ENCODE measurements at regions not wholly inside any gene's neighbourhood (a gene's known extent, or its start where the extent isn't known, plus 50 kb on each side); places are given as distances from the start of the nearest gene placed in this dataset.

DNA sequence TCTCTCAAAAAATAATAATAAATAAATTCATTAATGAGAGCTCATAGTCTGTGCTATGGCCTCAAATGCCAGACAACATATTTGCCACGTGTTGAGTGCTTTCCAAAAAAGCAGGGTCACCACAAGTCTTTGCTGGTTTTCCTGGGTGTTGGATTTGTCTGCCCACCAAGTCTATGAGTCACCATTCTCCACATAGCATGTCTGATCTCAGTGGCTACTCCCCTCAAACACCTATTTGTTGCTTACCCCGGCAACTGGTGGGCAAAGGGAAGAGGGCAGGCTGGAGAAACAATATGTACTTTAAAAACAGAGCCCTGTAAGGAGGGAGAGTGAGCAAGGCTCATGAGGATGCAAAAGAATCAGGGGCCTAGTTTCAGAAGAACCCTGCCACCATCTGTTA lies 120.0 kb upstream of the ARRDC4 start:
- Histone ChIP-seq H3K4me3 (no peak overlapping the region), H3K27ac (replicated peaks) (no peak overlapping the region), H3K27me3 (ENCODE audit: low read depth) (no peaks in the 10 kb centered on the region), H3K9me3 (replicated peaks) (no peaks in the 10 kb centered on the region), H3K4me1 (no peaks in the 10 kb centered on the region), H3K36me3 (no peaks in the 10 kb centered on the region)
- no peak for DNase-seq
- TF ChIP-seq, protein P1, sequence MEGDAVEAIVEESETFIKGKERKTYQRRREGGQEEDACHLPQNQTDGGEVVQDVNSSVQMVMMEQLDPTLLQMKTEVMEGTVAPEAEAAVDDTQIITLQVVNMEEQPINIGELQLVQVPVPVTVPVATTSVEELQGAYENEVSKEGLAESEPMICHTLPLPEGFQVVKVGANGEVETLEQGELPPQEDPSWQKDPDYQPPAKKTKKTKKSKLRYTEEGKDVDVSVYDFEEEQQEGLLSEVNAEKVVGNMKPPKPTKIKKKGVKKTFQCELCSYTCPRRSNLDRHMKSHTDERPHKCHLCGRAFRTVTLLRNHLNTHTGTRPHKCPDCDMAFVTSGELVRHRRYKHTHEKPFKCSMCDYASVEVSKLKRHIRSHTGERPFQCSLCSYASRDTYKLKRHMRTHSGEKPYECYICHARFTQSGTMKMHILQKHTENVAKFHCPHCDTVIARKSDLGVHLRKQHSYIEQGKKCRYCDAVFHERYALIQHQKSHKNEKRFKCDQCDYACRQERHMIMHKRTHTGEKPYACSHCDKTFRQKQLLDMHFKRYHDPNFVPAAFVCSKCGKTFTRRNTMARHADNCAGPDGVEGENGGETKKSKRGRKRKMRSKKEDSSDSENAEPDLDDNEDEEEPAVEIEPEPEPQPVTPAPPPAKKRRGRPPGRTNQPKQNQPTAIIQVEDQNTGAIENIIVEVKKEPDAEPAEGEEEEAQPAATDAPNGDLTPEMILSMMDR (IDR thresholded peaks at IDR 0.05; ENCODE audit: borderline replicate concordance): no peak
- intact Hi-C loops (cut with micrococcal nuclease): no loop called here

GRCh38 chr15:97841558-97841957 lies 118.9 kb upstream of the ARRDC4 start:
- Histone ChIP-seq H3K27me3 (ENCODE audit: low read depth) (no peaks in the 10 kb centered on the region), H3K27ac (replicated peaks) (no peak overlapping the region), H3K4me1 (no peaks in the 10 kb centered on the region), H3K4me3 (no peak overlapping the region), H3K36me3 (no peaks in the 10 kb centered on the region), H3K9me3 (replicated peaks) (no peaks in the 10 kb centered on the region)
- intact Hi-C loops (cut with micrococcal nuclease): no loop called here
- DNase-seq: no peak
- TF ChIP-seq, protein P1 (IDR thresholded peaks at IDR 0.05; ENCODE audit: borderline replicate concordance): no peak

GRCh38 chr15:97849183-97849582 lies 111.3 kb upstream of the ARRDC4 start:
- intact Hi-C loops (cut with micrococcal nuclease): no loop called here
- no peaks in the 10 kb centered on the region for H3K4me1 ChIP-seq

GRCh38 chr15:97858296-97858695 lies 102.2 kb upstream of the ARRDC4 start:
- intact Hi-C loops (cut with micrococcal nuclease): no loop called here
- TF ChIP-seq, protein P1 (IDR thresholded peaks at IDR 0.05; ENCODE audit: borderline replicate concordance): no peak
- no peak overlapping the region for H3K4me3 ChIP-seq
- no peaks in the 10 kb centered on the region for H3K27me3 ChIP-seq (ENCODE audit: low read depth)
- no peak overlapping the region for H3K27ac ChIP-seq (replicated peaks)
- no peak for DNase-seq
- H3K4me1 ChIP-seq: no peaks in the 10 kb centered on the region
- H3K36me3 ChIP-seq: no peaks in the 10 kb centered on the region
- peaks cover 3% of the 10 kb centered on the region for H3K9me3 ChIP-seq (replicated peaks)

More at GRCh38 chr15:97849183-97849582, 111.3 kb upstream of the ARRDC4 start:
- no peak for DNase-seq
- no peak overlapping the region for H3K4me3 ChIP-seq
- TF ChIP-seq, protein P1 (IDR thresholded peaks at IDR 0.05; ENCODE audit: borderline replicate concordance): no peak
- no peaks in the 10 kb centered on the region for H3K27me3 ChIP-seq (ENCODE audit: low read depth)
- H3K9me3 ChIP-seq (replicated peaks): peaks cover 9% of the 10 kb centered on the region
- no peak overlapping the region for H3K27ac ChIP-seq (replicated peaks)
- no peaks in the 10 kb centered on the region for H3K36me3 ChIP-seq

DNA sequence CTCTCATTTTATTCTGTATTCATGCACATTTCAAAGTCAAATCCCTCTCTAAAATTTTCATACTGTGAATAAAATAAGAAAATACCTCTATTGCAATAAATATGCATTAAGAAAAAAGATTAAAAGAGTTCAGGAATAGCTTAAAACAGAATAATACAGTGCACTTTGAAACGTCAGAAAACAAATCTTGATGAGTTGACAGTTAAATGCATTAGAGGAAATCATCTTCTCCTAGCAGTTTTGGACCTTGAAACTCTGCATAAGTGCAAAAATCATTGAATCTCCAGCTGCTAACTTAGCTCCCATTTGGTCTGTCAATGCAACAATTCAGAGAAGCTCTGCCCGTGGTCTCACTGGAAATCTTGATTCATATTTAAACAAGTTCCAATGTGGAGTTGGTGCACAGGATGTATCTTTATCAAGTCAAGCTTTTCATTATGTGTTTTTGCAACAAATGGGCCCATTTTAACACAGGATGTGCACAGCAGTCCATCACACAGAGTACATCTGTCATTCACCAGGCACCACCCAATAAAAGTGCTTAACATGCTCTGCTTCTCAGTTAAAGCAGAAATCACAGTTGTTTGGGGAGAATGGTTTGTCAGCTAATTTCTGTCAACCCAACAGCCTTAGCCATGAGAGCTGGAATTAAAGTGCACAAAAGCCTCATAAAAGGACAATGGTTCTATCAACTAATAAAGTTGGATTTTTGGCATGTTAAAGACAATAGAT lies 98.8 kb upstream of the ARRDC4 start:
- DNase-seq: no peak
- Histone ChIP-seq H3K4me3 (no peak overlapping the region), H3K9me3 (replicated peaks) (no peaks in the 10 kb centered on the region), H3K4me1 (no peaks in the 10 kb centered on the region), H3K27me3 (ENCODE audit: low read depth) (no peaks in the 10 kb centered on the region), H3K36me3 (no peaks in the 10 kb centered on the region), H3K27ac (replicated peaks) (no peak overlapping the region)
- intact Hi-C loops (cut with micrococcal nuclease): no loop called here
- TF ChIP-seq, protein P1 (IDR thresholded peaks at IDR 0.05; ENCODE audit: borderline replicate concordance): no peak
